ENCODE measurements at regions not wholly inside any gene's neighbourhood (a gene's known extent, or its start where the extent isn't known, plus 50 kb on each side); places are given as distances from the start of the nearest gene placed in this dataset.
A peak's percentile ranks its signal among the peaks of the same experiment; 100 is the strongest.

DNA sequence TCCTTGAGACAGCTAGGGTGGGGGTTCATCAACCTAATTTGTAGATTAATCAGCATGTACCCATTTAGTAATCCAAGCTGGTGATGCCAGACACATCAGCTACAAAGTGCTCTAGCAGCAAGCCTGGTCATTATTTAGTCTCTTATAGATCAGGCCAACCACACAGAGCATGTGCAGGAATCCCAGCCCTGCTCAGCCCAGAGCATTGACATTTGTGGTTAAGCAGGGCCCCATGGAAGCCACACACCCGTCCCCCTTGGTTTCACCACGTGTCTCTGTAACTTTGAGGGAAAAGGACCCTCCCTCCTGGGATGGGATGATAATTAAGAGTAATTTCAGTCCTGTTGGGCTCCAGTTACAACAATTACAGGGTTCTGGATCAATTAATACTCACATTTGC lies 268.8 kb upstream of the RPL38 start:
- no peak for DNase-seq

- DNase-seq = no peak
Measured at GRCh38 chr17:73936908-73937627, 266.4 kb upstream of the RPL38 start.

- DNase-seq = no peak
Measured at GRCh38 chr17:73938706-73939105, 264.8 kb upstream of the RPL38 start.

DNA sequence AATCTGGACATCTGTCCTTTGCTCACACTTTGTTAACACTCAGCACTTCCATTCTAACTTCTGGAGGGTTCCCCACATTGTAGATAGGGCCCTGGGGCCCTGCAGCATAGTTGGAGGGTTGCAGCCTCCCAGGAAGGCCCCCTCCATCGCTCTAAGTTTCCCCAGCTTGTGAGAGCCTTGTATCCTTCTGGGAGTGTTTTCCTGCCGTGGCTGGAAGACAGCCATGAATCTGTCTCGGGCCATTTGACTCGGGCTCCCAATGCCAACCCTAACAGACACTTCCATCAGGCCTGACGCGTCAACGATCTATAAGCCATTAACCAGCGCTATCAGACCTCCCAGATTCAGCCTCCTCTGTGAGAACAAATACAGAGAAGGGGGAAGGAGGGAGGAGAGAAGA lies 263.7 kb upstream of the RPL38 start:
- DNase-seq = no peak

DNA sequence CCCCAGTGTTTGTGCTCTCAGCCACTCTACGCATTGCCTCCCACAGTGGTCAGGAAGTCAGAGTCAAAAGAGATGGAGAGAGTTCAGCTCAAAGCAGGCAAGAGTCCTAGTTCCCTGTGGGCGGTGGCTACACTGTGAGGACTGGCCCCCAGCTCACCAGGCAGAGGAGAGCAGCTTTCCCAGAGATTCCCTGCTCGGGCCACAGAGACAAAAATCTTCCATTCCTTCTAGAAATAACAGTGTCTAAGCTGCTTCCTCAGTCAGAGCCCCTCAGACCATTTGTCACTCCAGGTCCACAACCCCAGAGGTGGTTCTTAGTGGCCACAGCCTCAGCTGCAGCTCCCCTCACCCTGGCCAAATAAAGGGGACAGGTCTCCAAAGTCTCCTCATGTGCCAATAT lies 263.0 kb upstream of the RPL38 start:
- DNase-seq = no peak

DNA sequence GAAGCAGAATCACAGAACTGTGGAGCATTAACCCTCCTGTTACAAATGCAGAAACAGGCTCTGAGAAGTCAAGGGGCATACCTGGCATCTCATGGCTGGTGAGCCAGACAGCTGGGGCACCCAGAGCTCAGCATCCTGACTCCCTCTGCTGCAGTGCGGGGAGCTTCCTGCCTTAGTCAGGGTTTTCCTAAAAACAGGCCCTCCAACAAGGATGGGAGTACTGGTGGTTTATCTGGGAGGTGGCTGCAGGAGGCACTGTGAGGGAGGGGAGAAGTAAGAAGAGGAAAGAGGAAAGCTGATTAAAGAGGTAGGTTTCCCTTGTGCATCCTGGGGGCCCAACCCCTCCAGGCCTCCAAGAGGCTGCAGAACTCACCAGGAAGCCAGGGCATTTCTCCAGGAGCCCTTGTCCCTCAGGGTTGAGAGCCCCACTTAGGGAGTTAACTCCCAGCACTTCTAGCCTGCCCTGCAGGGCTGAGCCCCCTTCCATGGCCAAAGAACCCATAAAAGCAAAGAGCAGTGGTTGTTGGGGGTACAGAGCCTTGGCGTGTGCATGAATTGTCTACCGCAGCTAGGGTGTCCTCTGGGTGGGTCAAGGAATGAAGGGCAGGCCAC lies 261.5 kb upstream of the RPL38 start:
- DNase-seq = no peak

DNA sequence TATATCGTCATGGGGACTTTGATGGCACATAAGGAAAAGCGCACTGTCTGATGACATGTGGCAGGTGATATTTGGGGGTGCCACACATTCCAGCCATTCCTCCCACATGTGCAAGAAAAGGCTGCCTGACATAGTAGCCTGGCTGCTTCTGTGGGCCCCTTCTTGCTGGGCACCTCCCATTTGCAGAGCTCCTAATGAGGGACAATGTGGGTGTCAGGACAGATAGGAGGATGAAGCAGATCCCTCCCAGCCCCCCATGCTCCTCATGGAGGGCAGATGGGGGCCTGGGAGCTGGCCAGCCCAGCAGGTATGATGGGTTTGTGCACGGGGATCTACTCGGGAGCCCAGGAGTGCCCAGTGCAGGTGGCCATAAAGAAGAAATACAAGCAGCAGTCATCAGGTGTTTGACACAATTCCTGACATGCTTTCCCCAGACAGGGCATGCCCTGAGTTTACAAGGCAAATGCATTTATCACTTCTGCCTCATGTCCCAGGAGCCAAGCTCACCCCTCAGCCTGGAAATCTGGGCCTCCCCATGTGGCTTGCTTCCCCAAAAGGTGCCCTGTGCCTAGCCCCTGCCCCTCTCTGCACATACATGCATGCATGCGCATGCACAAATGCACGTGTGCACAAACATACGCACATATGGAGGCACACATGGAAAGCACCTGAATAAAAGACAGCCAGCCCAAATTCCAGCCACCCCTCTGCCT lies 260.6 kb upstream of the RPL38 start:
- DNase-seq = no peak

DNA sequence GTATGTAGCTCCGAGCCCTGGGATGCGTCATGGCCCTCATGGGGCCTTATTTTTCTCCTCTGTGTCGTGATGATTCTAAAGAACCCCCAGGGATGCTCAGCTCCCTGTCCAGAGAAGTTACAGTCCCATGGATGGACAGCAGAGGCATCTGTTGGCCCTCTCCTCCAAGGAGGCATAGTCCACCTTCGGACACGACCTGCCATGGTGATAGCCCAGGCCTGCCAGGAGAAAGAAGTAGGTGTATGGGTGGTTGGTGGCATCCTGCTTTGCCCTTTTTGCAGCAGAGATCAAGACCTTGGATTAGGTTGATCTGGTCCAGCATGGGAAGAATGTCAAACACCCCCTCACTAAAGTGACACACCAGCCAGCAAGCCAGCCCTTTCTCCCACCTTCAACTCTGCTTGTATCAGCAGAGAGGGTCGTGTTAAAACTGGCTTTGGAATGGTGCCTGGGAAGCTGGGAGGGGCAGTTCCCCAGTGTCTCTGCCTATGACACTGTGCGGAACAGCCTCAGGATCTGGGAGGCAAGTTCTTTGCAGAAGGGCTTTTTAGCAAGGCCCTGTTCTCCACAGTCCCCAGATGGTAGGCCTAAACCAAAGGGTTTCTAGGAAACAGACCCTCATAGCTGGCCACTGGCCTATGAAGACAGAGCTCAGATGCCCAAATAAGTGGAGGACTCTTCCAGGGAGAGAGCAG lies 259.9 kb upstream of the RPL38 start:
- DNase-seq = no peak

DNA sequence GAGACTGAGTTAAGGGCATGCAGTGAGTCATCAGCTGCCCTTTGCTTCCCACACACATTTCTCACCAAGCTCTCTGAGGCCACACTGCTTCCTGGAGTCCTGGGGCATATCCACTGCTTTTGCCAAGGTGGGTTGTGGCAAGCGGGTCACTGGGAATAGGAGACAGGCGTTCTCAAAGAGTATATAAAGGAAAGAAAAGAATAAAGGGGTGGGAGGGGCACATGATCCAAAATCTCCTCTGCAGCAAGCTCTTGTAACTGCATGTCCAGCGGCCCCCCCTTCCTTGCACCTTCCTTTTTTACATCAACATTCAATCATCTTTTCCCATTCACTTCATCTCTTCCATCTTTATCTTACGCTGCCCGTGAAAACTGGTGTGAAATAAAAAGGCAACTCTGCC lies 259.1 kb upstream of the RPL38 start:
- DNase-seq = no peak

DNA sequence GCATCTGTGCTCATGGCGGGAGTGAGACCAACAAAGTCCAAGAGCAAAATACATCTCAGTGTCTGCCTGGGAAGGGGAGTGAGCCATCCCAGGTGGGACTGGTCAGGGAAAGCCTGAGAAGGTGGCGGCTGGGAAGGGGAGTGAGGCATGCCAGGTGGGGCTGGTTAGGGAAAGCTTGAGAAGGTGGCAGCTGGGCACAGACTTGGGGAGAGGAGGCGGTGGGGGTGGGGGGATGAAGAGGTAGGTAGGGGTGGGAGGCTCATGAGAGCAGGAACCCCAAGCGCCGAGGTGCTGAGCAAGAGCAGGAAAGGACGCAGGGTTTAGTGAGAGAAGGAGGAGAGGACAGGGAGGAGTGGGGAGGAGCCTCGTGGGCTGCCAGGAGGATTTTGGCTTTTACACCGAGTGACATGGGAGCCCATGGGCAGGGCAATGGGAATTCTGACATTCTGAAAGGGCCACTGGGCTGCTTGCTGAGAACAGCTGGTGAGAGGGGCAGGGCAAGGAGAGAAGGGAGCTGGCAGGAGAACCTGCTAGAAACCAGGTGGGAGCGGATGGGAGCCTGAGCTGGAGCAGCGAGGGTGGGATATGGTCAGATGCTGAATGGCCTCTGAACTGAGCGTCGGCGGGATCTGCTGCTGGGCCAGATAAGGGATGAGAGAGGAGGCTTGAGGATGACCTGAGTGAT lies 256.1 kb upstream of the RPL38 start:
- DNase-seq = no peak

DNA sequence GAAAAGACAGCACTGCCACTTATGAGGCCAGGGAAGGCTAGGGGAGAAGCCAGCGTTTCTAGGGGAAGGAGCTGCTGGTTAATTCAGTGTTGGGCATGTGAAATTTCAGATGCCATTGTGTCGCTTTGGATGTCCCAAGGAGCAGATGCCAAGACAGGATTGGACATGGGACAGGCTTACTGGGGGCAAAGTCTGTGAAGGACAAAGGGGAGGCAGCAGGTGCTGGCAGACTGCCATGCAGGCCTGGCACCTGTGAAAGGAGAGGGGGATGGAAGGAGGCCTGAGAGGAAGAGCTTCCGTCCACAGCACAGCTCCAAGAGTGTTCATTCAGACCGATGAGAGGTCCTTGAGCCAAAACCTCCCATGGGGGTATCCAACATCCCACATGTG lies 255.5 kb upstream of the RPL38 start:
- no peak for DNase-seq

GRCh38 chr17:73949903-73950592 lies 253.4 kb upstream of the RPL38 start:
- DNase-seq = no peak

GRCh38 chr17:73950593-73950914 lies 252.9 kb upstream of the RPL38 start:
- DNase-seq = no peak

DNA sequence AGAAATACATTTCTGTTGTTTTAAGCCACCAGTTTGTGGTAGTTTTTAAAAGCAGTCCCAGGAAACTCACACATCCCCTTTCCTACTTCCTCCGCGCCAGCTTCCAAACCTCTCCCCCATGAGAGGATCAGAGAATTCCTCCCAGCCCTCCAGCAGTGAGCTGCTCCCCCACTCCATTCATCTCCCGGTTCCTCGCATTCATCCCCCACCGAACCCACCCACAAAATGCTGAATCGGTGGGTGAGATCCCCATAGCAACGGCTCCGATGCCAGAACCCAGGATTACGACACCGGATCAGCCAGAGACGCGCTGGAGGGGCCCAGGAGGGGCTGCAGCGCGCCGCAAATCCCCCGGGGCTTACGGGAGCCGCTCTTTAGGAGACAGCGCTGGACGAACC lies 251.4 kb upstream of the RPL38 start:
- no peak for DNase-seq

GRCh38 chr17:73952480-73953205 lies 250.8 kb upstream of the RPL38 start:
- peak in 1 of 4 experiments; percentile 5 for DNase-seq

DNA sequence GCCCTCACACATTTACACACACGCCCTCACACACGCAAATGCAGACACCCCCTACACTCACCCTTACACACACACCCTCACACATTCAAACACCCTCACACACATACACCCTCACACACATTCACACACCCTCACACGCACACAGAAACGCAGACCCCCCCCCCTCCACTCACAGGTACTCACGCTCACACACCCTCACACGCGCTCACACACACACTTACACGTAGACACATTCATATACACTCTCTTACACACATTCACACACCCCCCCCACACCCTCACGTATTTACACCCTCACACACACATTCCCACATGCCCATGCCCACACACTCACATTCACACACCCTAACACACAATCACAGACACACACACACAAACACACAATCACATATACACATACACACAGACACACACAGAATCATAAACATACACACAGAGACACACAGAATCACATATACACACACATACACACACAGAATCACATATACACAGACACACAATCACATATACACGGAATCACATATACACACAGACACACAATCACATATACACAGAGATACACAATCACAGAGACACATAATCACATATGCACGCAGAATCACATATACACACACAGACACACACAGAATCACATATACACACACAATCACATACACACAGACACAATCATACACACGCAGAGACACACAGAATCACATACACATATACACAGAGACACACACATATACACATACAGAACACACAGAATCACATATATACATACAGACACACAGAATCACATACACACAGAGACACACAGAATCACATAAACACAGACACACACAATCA lies 250.1 kb upstream of the RPL38 start:
- no peak for DNase-seq

DNA sequence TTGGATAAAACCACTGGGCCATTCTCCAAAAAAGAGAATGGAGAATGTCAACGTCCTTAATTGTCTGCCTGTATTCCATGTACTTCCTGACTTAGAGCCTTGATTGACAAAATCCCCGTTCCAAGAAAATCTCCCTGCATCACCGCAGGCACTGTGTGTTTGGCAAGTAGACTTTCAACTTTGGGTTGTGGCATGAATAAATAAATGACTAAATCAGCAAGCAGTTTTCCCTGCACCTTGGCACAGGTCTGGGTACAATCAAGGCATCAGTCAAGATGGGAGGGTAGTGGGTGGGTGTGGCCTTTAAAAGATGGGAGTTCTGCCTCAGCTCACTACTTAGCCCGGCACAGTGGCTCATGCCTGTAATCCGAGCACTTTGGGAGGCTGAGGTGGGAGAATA lies 248.5 kb upstream of the RPL38 start:
- DNase-seq = no peak

GRCh38 chr17:73955616-73956015 lies 247.9 kb upstream of the RPL38 start:
- DNase-seq = no peak

- DNase-seq = no peak
Measured at GRCh38 chr17:73956169-73956568, 247.3 kb upstream of the RPL38 start.

DNA sequence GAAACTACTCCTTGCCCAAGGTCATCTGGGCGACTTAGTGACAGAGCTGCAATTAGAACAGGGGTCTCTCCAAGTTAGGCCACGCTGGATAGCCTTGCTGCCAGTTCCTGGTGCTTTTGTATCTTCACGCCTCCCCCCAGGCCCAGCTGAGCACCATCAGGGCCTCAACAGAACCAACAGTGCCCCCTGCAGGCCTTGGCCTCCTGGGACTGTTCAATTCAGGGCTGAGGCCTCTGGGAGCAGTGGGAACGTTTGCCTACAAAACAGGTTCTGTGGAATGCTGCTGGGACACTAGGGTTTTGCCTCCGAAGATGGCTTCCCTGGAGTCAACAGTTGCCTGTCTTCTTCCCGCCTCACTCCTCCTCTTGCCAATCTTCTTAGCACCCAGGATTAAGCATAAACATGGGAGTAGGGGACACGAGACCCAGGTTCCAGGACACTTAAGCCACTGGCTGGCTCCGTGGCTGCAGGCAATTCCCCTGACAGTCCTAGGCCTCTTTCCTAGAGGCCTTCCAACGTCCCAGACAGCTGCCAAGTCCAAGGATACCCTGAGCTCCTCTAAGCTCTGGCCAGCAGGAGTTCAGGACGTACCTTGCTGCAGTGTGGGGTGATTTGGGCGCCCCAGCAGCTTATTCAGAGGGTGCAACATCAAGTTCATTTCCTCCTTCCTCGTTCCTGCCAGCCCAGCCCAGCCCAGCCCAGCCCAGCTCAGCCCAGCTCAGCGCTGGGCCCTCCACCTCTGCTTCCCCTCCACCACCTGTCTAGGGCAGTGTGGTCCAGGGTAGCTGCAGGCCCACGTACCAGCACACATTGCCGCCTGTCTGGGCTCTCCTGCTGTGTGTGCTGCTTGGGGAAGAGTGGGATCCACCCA lies 246.6 kb upstream of the RPL38 start:
- DNase-seq = peak in 2 of 4 experiments; percentile 4 to 7

Data from activated CD4-positive, CD25-positive, alpha-beta regulatory T cell (primary cell).